Left forelimb (tissue), 1 donor: ENCODE measurements at regions not wholly inside any gene's neighbourhood (a gene's known extent, or its start where the extent isn't known, plus 50 kb on each side); places are given as distances from the start of the nearest gene placed in this dataset.
"Not testable (repeated sequence)": the region's sequence is repeated elsewhere in the genome, so short reads cannot be mapped to it uniquely, and the experiment has no call there.

Experiments used
- DNase-seq: peaks from one replicate; pipeline ENCODE4 v3.0.0-alpha.2; 2018; ENCODE audit warnings: low spot score

DNA sequence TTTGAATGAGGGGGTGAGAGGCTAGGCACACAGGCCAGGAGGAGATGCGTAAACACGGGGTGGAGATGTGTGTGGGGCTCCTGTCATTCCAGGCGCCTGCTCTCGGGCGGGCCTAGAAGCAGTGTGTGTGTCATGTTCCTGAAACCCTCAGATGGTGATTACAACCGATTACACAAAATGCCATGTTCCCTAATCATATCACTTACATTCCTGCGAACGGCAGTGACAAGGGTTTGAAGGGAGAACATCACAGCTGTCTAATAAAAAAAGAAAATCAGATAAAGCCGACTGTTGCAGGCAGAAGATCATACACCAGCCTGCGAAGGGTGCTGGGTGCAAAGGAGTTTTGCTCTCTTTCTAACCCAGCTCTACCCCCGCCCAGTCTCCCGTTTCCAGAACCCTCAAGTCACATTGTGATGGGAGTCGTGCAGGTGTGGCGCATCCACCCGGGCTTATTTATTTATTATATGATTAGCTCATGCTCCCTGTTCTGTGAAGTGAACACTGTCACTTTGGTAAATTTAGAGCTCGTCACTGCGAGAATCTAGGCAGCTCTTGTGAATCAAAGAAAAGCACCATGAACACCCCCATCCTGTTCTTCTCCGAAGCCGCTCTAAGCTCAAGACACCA lies 140.3 kb downstream of the NR2F2 start:
- DNase-seq = no peak

- DNase-seq = no peak
Observed at GRCh38 chr15:96472681-96473080, 142.2 kb downstream of the NR2F2 start.

- DNase-seq = no peak
Observed at GRCh38 chr15:96473556-96473955, 143.1 kb downstream of the NR2F2 start.

DNA sequence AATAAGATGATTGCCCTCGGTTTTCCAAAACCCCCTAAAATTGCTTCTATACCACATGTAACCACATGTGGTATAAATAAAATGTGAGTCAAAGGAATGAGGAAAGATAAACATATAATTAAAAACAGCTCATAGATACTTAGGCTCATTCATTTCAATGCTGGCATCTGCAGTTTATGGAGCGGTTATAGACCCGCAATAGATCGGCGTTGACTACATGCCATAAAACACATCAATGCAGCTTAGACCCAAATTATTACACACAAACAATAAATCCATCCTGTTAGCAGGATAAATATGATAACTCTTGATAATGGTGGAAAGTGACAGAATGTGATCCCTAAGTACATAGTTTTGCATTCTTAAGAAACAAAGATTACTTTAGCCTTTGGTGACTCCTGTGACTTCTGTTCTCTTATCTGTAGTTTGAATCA lies 143.7 kb downstream of the NR2F2 start:
- no peak for DNase-seq

DNA sequence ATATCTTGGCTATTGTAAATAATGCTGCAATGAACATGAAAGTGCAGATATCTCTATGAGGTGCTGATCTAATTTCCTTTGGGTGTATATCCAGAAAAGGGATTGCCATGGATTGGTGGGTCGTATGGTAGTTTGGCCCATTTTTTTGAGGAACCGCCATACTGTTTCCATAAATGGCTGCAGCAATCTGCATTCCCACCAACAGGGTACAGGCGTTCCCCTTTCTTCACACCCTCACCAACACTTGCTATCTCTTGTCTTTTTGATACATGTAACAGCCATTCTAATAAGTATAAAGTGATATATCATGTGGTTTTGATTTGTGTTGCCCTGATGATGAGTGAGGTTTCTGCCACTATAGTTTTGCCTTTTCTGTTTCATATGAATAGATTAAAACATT lies 146.7 kb downstream of the NR2F2 start:
- DNase-seq = no peak

GRCh38 chr15:96484412-96484811 lies 153.9 kb downstream of the NR2F2 start:
- DNase-seq = not testable (repeated sequence)

DNA sequence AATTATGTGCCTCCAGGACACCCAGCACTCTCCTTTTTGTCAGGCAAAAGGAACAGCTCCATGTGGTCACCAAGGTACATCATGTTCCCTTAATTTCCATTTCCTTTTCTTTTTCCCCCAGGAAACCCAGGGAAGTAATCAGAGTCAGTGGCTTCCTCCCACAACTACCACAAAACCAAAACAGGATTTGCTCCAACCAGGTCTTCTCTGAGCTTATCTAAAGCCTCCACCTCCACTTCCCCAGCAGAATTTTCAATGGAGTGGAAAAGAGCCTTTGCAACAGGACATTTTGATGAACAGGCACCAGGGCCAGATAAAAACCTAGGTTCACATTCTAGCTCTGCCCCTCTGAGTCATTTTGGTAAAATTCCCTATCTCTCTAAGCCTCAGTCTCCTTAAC lies 154.3 kb downstream of the NR2F2 start:
- DNase-seq = no peak

DNA sequence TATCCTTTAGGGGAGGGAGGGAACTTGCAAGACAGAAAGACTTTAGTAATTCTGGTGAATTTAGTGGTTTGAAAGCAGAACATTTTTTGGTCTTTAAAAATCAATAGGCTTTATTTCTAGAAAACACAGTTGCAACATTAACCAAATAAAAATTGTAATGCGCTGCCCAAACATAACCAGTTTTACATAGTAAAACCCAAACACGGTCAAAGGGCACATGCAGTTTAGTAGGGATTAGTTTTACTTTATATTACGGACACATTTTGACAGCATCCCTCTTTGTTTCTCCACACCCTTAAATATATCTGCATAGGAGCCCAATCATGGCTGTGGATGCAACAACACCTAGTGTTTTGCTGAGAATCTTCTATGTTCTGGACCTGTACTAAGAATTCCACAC lies 156.7 kb downstream of the NR2F2 start:
- DNase-seq = no peak

- DNase-seq = not testable (repeated sequence)
Observed at GRCh38 chr15:96491066-96491699, 160.7 kb downstream of the NR2F2 start.

- not testable (repeated sequence) for DNase-seq
Observed at GRCh38 chr15:96491700-96492644, 161.5 kb downstream of the NR2F2 start.

- no peak for DNase-seq
Observed at GRCh38 chr15:96494505-96494904, 164.0 kb downstream of the NR2F2 start.

- no peak for DNase-seq
Observed at GRCh38 chr15:96495386-96495785, 164.9 kb downstream of the NR2F2 start.

DNA sequence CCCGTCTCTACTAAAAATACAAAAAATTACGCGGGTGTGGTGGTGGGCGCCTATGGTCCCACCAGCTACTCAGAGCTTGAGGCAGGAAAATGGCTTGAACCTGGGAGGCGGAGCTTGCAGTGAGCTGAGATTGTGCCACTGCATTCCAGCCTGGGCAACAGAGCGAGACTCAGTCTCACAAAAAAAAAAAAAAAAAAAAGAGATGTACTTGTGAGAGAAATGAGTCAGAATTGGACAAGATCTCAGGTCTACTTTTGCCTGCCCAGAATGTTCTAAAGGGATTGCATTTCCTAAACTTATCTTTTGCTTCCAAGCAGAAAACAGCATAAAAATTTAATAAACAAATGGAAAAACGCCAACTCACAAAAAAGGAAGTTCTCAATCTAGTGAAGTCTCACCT lies 167.5 kb downstream of the NR2F2 start:
- no peak for DNase-seq

DNA sequence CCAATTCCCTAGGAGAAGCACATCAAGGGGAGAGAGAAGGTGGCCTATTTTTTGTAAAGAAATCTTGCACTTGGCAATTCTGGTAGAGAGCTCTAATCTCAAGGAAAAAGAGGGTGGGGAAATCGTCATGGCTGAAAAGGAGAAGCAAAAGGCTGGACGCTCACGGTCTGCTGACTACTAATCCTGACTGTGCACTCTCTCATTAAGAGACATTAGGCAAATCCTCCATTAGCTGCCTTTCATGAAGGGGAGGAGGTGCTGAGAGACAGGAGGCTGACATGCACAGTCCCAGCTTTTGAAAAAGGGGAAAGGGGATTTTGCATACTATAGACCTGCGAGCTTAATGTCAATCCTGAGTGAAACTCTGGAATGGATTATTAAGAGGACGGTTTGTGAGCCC lies 170.0 kb downstream of the NR2F2 start:
- no peak for DNase-seq

GRCh38 chr15:96501362-96501761 lies 170.9 kb downstream of the NR2F2 start:
- no peak for DNase-seq

GRCh38 chr15:96502196-96502595 lies 171.7 kb downstream of the NR2F2 start:
- DNase-seq = no peak

DNA sequence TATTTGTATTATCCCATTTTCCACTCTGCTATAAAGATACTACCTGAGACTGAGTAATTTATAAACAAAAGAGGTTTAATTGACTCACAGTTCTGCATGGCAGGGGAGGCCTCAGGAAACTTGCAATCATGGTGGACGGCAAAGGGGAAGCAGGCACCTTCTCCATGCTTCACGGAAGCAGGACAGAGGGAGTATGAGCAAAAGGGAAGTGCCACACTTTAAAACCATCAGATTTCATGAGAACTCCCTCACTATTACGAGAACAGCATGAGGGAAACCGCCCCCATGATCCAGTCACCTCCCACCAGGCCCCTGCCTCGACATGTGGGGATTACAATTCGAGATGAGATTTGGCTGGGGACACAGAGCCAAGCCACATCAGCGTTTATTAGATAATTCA lies 172.8 kb downstream of the NR2F2 start:
- no peak for DNase-seq

GRCh38 chr15:96504371-96504770 lies 173.9 kb downstream of the NR2F2 start:
- DNase-seq = no peak

GRCh38 chr15:96505014-96505413 lies 174.5 kb downstream of the NR2F2 start:
- DNase-seq = no peak

- no peak for DNase-seq
Observed at GRCh38 chr15:96514607-96515285, 184.2 kb downstream of the NR2F2 start.

DNA sequence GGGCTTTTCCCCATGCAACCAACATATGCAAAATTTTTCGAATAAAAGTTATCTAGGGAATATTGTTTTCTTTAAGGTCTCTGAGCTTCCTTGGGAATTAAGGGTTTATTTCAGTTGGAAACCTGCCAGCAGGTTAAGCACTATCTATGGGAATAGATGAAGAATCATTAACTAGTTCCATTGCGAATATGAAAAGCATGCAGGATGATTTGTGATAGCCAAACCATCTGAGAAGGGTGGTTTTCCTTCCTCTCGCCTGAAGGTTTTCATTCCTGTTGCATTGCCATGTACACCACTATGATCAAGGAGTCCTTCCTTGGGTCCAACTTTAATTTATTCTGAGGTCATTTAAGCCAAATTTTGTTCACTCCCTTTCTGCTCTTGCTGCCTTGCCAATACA lies 184.9 kb downstream of the NR2F2 start:
- no peak for DNase-seq

DNA sequence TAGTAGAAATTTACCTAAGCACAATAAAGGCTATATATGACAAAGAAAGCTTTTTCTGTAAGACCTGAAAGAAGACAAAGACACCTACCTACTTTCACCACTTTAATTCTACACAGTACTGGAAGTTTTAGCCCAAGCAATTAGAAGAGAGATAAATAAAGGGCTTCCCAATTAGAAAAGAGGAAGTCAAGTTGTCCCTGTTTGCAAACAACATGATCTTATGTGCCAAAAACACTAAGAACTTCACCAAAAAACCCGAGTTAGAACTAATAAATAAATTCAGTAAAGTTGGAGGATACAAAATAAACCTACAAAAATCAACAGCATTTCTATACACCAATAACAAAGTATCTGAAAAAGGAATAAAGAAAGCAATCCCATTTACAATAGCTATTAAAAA lies 190.9 kb downstream of the NR2F2 start:
- no peak for DNase-seq
